GM18867 (cell line): ENCODE measurements at regions not wholly inside any gene's neighbourhood (a gene's known extent, or its start where the extent isn't known, plus 50 kb on each side); places are given as distances from the start of the nearest gene placed in this dataset.
"Not testable (repeated sequence)": the region's sequence is repeated elsewhere in the genome, so short reads cannot be mapped to it uniquely, and the experiment has no call there.

Experiments
- ATAC-seq: cut with Tn5 transposase; IDR thresholded peaks from one replicate; pipeline ENCODE4 v1.9.1; 2021; ENCODE audit warnings: mild to moderate bottlenecking, moderate library complexity; ENCODE audit not compliant: unreplicated experiment

DNA sequence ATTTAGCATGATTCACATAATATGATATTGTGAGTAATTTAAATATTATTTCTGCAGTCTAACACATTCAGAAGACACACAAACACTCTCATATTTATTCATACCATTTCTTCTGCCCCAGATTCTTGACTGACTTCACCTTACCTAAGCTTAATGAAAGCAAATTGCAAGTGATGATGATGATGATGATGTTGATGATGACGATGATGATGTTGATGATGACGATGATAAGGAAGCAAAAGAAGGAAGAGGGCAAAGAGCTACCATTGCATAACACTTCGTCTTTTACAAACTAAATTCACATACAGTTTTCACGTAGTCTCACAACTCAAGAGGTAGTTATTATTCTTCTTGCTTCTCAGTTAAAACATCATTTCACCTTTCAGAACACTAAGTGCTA is 404.7 kb downstream of the NAF1 start:
- no peak for ATAC-seq

GRCh38 chr4:162740228-162740627 is 426.5 kb downstream of the NAF1 start:
- ATAC-seq: not testable (repeated sequence)

DNA sequence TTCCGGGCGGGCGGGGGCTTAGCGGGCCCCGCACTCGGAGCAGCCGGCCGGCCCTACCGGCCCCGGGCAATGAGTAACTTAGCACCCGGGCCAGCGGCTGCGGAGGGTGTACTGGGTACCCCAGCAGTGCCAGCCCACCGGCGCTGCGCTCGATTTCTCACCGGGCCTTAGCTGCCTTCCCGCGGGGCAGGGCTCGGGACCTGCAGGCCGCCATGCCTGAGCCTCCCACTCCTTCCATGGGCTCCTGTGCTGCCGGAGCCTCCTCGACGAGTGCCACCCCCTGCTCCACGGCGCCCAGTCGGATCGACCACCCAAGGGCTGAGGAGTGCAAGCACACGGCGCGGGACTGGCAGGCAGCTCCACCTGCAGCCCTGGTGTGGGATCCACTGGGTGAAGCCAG is 427.1 kb downstream of the NAF1 start:
- ATAC-seq: not testable (repeated sequence)

DNA sequence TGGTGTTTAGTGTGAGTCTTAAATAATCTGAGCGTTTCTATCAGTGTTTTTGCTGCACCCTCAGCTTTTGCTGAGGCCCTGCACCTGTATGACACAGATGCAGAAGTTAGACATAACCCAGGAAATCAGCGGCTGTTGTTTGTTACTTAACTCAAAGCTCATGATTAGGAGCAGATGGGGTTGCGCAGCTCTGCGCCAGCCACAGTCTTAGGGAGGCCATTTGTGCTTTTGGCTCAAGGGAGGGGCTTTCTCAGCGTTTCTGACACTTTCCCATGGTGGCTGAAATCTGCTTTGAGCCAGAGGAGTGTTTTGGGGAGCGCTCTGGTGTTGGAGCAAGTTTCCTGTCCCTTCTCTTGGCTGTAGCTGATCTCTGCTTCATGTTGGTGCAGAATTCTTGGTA is 433.8 kb downstream of the NAF1 start:
- ATAC-seq: no peak

DNA sequence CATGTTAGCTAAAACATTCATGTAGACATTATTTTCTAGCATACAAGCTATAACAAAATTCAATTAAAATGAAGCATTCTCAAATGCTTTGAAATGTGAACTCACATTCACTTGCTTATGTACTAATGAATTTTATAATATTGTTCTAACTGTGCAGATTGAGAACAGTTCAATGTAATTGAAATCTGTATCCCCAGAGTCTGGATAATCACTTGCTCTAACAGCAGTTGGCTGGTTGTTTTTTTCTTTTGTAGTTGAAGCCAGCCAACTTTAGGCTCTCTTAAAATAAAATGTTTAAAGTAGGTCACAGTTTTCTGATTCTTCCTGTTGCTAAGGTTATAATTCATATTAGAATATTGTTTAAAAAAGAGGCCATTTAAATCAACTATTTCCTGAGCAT is 438.9 kb downstream of the NAF1 start:
- no peak for ATAC-seq

DNA sequence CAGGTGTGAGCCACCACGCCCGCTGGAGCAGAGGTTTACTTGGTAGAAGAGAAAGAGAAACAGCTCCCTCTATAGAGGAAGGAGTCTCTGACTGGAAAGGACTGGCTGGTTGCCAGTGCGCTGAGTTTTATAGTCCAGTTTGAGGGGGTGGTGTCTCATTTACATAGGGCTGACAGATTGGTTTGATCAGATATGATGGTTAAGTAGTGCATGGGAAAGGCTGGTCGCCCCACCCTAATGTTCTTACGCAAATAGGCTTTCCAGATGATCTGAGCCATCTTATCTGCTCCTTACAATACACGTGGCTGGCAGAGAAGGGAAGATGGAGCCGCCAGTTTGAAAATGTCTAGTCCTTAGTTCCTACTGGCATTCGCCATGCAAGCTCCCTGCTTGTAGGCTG is 439.5 kb downstream of the NAF1 start:
- ATAC-seq: no peak

DNA sequence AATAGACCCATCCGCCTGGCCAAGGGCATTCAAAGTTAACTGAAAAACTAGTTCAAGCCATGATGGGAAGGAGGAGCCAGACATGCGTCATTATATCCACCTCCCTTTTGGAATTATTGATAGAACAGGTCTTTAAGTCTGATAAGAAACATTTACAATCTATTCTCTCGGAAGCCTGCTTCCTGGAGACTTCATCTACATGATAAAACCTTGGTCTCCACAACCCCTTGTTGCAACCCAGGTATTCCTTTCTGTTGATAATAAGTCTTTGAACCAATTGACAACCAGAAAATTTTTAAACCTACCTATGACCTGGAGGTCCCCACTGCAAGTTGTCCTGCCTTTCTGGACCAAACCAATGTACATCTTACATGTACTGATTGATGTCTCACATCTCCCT is 451.3 kb downstream of the NAF1 start:
- no peak for ATAC-seq

DNA sequence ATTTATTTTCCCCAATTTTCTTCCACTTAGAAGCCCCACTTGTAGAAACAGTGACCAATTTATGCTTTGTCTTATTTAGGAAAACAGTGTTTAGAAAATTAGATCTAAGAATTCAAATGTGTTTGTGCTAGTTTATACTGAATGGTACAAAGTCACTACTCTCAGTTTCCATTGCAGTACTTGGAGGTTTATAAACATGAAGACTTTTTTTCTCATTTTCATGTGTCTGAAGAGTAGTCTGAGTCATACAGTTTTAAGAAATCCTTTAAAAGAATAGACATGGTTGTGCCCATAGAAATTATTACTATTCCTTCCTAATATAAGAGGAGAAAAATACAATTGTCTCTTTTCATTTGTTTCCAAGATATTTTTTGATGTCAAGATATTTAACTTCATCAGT is 458.7 kb downstream of the NAF1 start:
- peak; percentile 87 for ATAC-seq

- ATAC-seq: no peak
Measured at GRCh38 chr4:162706632-162707031, 460.1 kb downstream of the NAF1 start.

DNA sequence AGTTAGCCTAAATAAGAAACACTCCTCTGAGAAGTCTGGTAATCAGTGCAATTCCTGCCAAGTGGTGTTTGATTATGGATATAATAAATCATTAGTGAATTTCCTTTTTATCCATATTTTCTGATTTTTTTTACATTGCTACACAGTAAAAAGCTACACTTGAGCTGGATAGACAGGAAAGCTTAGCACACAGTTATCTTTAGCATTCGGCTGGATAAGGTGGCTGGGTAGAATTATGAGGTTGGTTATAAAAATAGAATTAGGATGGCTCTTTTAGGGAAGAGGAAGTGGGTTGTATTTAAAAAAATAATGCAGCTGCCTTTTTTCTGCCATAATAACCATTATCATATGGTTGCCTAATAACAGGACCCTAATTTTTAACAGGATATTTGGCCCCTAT is 460.6 kb downstream of the NAF1 start:
- no peak for ATAC-seq

DNA sequence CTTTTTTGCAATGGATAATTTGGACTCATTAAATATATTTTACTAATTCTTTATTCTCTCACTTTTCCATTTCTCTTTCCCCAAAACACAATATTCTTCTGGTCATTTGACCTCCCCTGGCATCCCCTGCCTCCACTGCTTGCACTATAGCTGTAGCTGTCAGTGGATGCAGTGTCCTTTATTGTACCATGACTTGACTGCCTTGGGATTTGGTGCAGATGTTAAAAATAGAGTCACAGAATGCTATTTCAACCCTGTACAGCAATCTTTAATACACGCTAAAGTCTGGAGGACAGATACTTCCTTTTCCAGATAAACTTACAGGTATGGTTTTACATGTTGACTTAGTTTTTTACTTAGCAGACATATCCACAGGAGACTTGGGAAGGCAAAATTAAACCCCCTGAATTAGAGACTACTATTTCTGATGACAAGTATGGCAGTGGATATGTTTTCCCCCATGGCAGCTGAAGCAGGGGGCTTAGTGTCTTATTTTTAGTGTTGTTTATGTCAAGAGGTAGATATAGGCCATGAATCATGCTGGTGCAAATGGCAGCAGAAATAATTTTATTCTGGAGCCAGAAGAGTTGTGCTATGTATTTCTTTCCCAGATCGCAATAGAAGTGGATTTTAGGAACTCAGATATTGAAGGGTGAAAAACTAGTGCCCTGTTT is 461.4 kb downstream of the NAF1 start:
- ATAC-seq: no peak

GRCh38 chr4:162700815-162701361 is 465.8 kb downstream of the NAF1 start:
- ATAC-seq: peak; percentile 47

- no peak for ATAC-seq
Measured at GRCh38 chr4:162700358-162700757, 466.3 kb downstream of the NAF1 start.

DNA sequence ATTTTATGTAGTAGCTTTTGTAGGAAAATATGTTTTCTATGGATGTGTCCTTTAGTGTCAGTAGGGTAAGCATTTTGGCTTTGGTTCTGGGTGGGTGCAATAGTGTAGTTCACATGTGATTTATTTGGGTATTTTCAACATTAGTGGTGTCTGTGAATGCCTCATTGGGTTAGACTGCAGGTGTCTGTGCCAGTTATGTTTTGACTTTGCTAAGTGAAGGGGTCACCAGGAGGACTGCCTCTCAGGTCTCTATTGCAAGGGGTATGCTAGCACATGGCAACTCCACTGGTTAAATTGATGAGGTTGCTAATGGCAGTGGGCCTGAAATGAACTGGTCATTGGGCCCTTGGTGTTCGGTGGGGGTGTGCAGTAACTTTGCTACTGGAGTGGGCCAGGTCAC is 467.1 kb downstream of the NAF1 start:
- no peak for ATAC-seq

DNA sequence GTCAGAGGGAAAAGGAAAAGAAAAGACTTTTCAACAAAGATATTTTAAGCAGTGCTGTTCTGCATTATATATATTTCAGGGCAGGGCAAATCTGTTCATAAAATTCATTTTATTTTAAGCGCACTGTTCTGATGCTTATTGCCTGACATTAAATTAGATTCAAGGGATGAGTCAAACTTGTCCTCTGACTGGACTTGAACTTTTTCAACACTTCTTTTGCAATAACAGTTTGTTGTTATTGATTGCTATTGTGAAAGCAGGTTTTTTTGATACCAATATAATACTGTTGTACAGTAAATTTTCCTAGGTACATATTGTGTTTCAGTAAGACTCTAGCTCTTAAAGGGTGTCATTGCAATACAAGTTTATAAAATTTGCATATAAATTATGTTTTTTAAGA is 481.3 kb downstream of the NAF1 start:
- ATAC-seq: no peak

DNA sequence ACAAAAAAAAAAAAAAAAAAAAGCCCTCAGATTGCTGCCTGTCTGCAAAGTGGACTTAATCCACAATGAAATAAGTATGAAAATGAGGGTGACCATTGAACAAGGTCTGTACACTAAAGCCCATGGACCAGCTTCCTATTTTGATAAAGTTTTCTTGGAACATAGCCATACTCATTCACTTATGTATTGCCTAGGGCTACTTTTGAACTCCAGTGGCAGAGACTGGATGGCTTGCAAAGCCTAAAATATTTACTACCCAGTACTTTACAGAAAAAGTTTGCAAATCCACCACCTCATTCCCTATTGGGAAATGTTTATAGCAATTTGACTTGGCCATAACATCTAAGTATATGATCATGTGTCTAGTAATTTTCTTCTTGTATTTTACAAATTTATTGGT is 481.7 kb downstream of the NAF1 start:
- ATAC-seq: no peak

GRCh38 chr4:162684371-162684700 is 482.4 kb downstream of the NAF1 start:
- no peak for ATAC-seq

- ATAC-seq: peak; percentile 94
Measured at GRCh38 chr4:162683659-162684370, 482.9 kb downstream of the NAF1 start.

GRCh38 chr4:162682651-162683050 is 484.0 kb downstream of the NAF1 start:
- no peak for ATAC-seq

- no peak for ATAC-seq
Measured at GRCh38 chr4:162681212-162681611, 485.5 kb downstream of the NAF1 start.

DNA sequence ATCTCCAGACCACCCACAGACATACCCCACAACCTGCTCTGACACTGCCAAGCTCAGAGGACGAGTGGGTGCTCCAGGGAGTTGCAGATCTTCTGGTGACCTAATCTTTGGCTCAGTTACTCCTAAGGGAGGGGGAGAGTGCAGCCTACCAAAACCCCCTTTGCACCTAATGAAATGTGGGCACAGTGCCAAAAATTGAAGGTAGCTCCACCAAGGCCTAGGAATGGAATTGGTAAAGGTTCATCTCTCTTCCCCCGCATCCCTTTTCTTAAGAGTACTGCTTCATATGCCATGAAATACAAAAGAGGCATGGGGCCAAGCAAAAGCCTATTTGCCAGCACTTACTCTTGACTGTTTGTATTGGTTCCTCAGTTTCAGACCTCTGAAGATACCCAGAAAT is 491.0 kb downstream of the NAF1 start:
- no peak for ATAC-seq

DNA sequence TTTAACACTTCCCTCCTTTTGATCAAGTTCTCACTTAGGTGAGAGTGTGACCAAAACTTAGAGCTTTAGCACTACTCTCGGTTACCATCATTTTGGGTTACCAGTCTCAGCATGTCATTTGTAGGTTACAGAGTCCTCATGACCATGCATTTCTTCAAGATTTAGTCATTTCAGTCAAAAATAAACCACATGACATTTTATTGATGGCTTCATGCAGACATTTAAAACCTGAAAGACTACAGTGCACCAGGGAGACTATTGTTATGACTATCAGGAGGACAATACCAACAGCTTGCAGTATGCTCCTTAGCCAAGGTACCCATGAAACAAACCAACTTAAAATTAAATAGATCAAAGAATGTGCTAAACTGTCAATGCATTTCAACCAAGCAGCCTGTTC is 498.1 kb upstream of the FSTL5 start:
- peak; percentile 83 for ATAC-seq

GRCh38 chr4:162659716-162660115 is 495.9 kb upstream of the FSTL5 start:
- ATAC-seq: no peak
